ENCODE measurements at regions not wholly inside any gene's neighbourhood (a gene's known extent, or its start where the extent isn't known, plus 50 kb on each side); places are given as distances from the start of the nearest gene placed in this dataset.
A peak's percentile ranks its signal among the peaks of the same experiment; 100 is the strongest.

- no peak overlapping the region for H3K9ac ChIP-seq (ENCODE audit: low read depth, low read length, poor library complexity)
- no peak overlapping the region for H2BK5ac ChIP-seq (ENCODE audit: low read length)
- no peaks in the 10 kb centered on the region for H3K27me3 ChIP-seq (ENCODE audit: control insufficient read depth in 3 of 3, insufficient read depth in 3 of 3, low read depth in 1 of 3, low read length in 3 of 3)
- H3K18ac ChIP-seq (ENCODE audit: low read length), result no peak overlapping the region
- H2AK5ac ChIP-seq (ENCODE audit: low read depth, low read length), result no peak overlapping the region
- H3K23ac ChIP-seq (ENCODE audit: low read depth, low read length, poor library complexity), result no peak overlapping the region
- no peak overlapping the region for H3K4ac ChIP-seq (ENCODE audit: low read length)
- H3K4me3 ChIP-seq (ENCODE audit: low read length in 2 of 2), result no peak overlapping the region
- no peak overlapping the region for H2BK12ac ChIP-seq (ENCODE audit: low read length)
- H3K4me2 ChIP-seq (ENCODE audit: insufficient read depth, low read length, poor library complexity, severe bottlenecking), result no peak overlapping the region
- no peaks in the 10 kb centered on the region for H3K36me3 ChIP-seq (replicated peaks in 1 of 2; ENCODE audit: control insufficient read depth in 2 of 2, insufficient read depth in 2 of 2, low read length in 2 of 2)
- H3K4me1 ChIP-seq (ENCODE audit: control insufficient read depth in 2 of 2, insufficient read depth in 1 of 2, low read depth in 1 of 2, low read length in 2 of 2), result peaks cover 2 to 8% of the 10 kb centered on the region in 2 donors
- H3K14ac ChIP-seq (ENCODE audit: low read length), result no peak overlapping the region
- H2BK120ac ChIP-seq (ENCODE audit: low read depth, low read length), result no peak overlapping the region
- no peak overlapping the region for H4K8ac ChIP-seq (ENCODE audit: low read depth, low read length)
- H2BK15ac ChIP-seq (ENCODE audit: low read length), result no peak overlapping the region
- H4K91ac ChIP-seq (ENCODE audit: low read depth, low read length, poor library complexity), result no peak overlapping the region
- WGBS, 2 donors (ENCODE audit: extremely low coverage in 2 of 2, insufficient read length in 2 of 2, insufficient replicate concordance in 1 of 2), result no CpG with 5 or more reads among the region's 1 CpG
- H3K9me3 ChIP-seq (replicated peaks in 1 of 2; ENCODE audit: control insufficient read depth in 2 of 2, insufficient read depth in 1 of 2, low read depth in 1 of 2, low read length in 2 of 2), result peaks cover 0 to 3% of the 10 kb centered on the region in 2 donors
- DNase-seq (ENCODE audit: low spot score), result no peak
- H2AFZ ChIP-seq (ENCODE audit: low read length), result peak overlapping the region; percentile 85
- H3K27ac ChIP-seq (replicated peaks; ENCODE audit: low read length), result peak overlapping the region; percentile 0
- H3K79me1 ChIP-seq (ENCODE audit: low read depth, low read length), result no peaks in the 10 kb centered on the region
Observed at GRCh38 chr2:38224821-38225437, 149.0 kb upstream of the CYP1B1 start.

GRCh38 chr2:38224181-38224580, 148.2 kb upstream of the CYP1B1 start:
- H2AFZ ChIP-seq (ENCODE audit: low read length), result no peak overlapping the region
- H3K36me3 ChIP-seq (replicated peaks in 1 of 2; ENCODE audit: control insufficient read depth in 2 of 2, insufficient read depth in 2 of 2, low read length in 2 of 2), result no peaks in the 10 kb centered on the region
- WGBS, 2 donors (ENCODE audit: extremely low coverage in 2 of 2, insufficient read length in 2 of 2, insufficient replicate concordance in 1 of 2), result no CpG with 5 or more reads among the region's 2 CpGs
- no peaks in the 10 kb centered on the region for H3K79me1 ChIP-seq (ENCODE audit: low read depth, low read length)
- no peak overlapping the region for H3K4me3 ChIP-seq (ENCODE audit: low read length in 2 of 2)
- H3K9ac ChIP-seq (ENCODE audit: low read depth, low read length, poor library complexity), result no peak overlapping the region
- H3K4ac ChIP-seq (ENCODE audit: low read length), result no peak overlapping the region
- H4K91ac ChIP-seq (ENCODE audit: low read depth, low read length, poor library complexity), result no peak overlapping the region
- H2BK12ac ChIP-seq (ENCODE audit: low read length), result no peak overlapping the region
- H3K23ac ChIP-seq (ENCODE audit: low read depth, low read length, poor library complexity), result no peak overlapping the region
- no peak overlapping the region for H2AK5ac ChIP-seq (ENCODE audit: low read depth, low read length)
- DNase-seq (ENCODE audit: low spot score), result no peak
- H3K14ac ChIP-seq (ENCODE audit: low read length), result no peak overlapping the region
- H2BK5ac ChIP-seq (ENCODE audit: low read length), result no peak overlapping the region
- no peak overlapping the region for H3K27ac ChIP-seq (replicated peaks; ENCODE audit: low read length)
- H3K4me2 ChIP-seq (ENCODE audit: insufficient read depth, low read length, poor library complexity, severe bottlenecking), result no peak overlapping the region
- no peak overlapping the region for H4K8ac ChIP-seq (ENCODE audit: low read depth, low read length)
- H3K4me1 ChIP-seq (ENCODE audit: control insufficient read depth in 2 of 2, insufficient read depth in 1 of 2, low read depth in 1 of 2, low read length in 2 of 2), result peaks cover 2 to 8% of the 10 kb centered on the region in 2 donors
- peaks cover 0 to 3% of the 10 kb centered on the region in 2 donors for H3K9me3 ChIP-seq (replicated peaks in 1 of 2; ENCODE audit: control insufficient read depth in 2 of 2, insufficient read depth in 1 of 2, low read depth in 1 of 2, low read length in 2 of 2)
- no peak overlapping the region for H2BK120ac ChIP-seq (ENCODE audit: low read depth, low read length)
- H3K27me3 ChIP-seq (ENCODE audit: control insufficient read depth in 3 of 3, insufficient read depth in 3 of 3, low read depth in 1 of 3, low read length in 3 of 3), result no peaks in the 10 kb centered on the region
- no peak overlapping the region for H3K18ac ChIP-seq (ENCODE audit: low read length)
- H2BK15ac ChIP-seq (ENCODE audit: low read length), result no peak overlapping the region

- H3K27ac ChIP-seq (replicated peaks; ENCODE audit: low read length), result no peak overlapping the region
- H3K4me1 ChIP-seq (ENCODE audit: control insufficient read depth in 2 of 2, insufficient read depth in 1 of 2, low read depth in 1 of 2, low read length in 2 of 2), result peaks cover 2 to 14% of the 10 kb centered on the region in 2 donors
- H3K9me3 ChIP-seq (replicated peaks in 1 of 2; ENCODE audit: control insufficient read depth in 2 of 2, insufficient read depth in 1 of 2, low read depth in 1 of 2, low read length in 2 of 2), result peaks cover 0 to 3% of the 10 kb centered on the region in 2 donors
- H3K9ac ChIP-seq (ENCODE audit: low read depth, low read length, poor library complexity), result no peak overlapping the region
- H2BK12ac ChIP-seq (ENCODE audit: low read length), result no peak overlapping the region
- H3K79me1 ChIP-seq (ENCODE audit: low read depth, low read length), result no peaks in the 10 kb centered on the region
- no peak overlapping the region for H4K91ac ChIP-seq (ENCODE audit: low read depth, low read length, poor library complexity)
- no peak overlapping the region for H3K4ac ChIP-seq (ENCODE audit: low read length)
- no peaks in the 10 kb centered on the region for H3K27me3 ChIP-seq (ENCODE audit: control insufficient read depth in 3 of 3, insufficient read depth in 3 of 3, low read depth in 1 of 3, low read length in 3 of 3)
- no peak overlapping the region for H3K18ac ChIP-seq (ENCODE audit: low read length)
- WGBS, 2 donors (ENCODE audit: extremely low coverage in 2 of 2, insufficient read length in 2 of 2, insufficient replicate concordance in 1 of 2), result no CpG with 5 or more reads among the region's 4 CpGs
- H4K8ac ChIP-seq (ENCODE audit: low read depth, low read length), result no peak overlapping the region
- H2BK120ac ChIP-seq (ENCODE audit: low read depth, low read length), result no peak overlapping the region
- DNase-seq (ENCODE audit: low spot score), result no peak
- H3K36me3 ChIP-seq (replicated peaks in 1 of 2; ENCODE audit: control insufficient read depth in 2 of 2, insufficient read depth in 2 of 2, low read length in 2 of 2), result no peaks in the 10 kb centered on the region
- no peak overlapping the region for H2AFZ ChIP-seq (ENCODE audit: low read length)
- H2BK15ac ChIP-seq (ENCODE audit: low read length), result no peak overlapping the region
- no peak overlapping the region for H3K23ac ChIP-seq (ENCODE audit: low read depth, low read length, poor library complexity)
- H3K4me3 ChIP-seq (ENCODE audit: low read length in 2 of 2), result no peak overlapping the region
- H2AK5ac ChIP-seq (ENCODE audit: low read depth, low read length), result no peak overlapping the region
- no peak overlapping the region for H3K14ac ChIP-seq (ENCODE audit: low read length)
- no peak overlapping the region for H2BK5ac ChIP-seq (ENCODE audit: low read length)
- H3K4me2 ChIP-seq (ENCODE audit: insufficient read depth, low read length, poor library complexity, severe bottlenecking), result no peak overlapping the region
Observed at GRCh38 chr2:38223256-38223655, 147.3 kb upstream of the CYP1B1 start.

- H3K9ac ChIP-seq (ENCODE audit: low read depth, low read length, poor library complexity), result no peak overlapping the region
- H2BK12ac ChIP-seq (ENCODE audit: low read length), result no peak overlapping the region
- no peak overlapping the region for H3K4ac ChIP-seq (ENCODE audit: low read length)
- H3K9me3 ChIP-seq (replicated peaks in 1 of 2; ENCODE audit: control insufficient read depth in 2 of 2, insufficient read depth in 1 of 2, low read depth in 1 of 2, low read length in 2 of 2), result peaks cover 0 to 3% of the 10 kb centered on the region in 2 donors
- H3K27ac ChIP-seq (replicated peaks; ENCODE audit: low read length), result no peak overlapping the region
- no peak overlapping the region for H2BK15ac ChIP-seq (ENCODE audit: low read length)
- no peak overlapping the region for H3K4me3 ChIP-seq (ENCODE audit: low read length in 2 of 2)
- H2BK5ac ChIP-seq (ENCODE audit: low read length), result no peak overlapping the region
- no peaks in the 10 kb centered on the region for H3K36me3 ChIP-seq (replicated peaks in 1 of 2; ENCODE audit: control insufficient read depth in 2 of 2, insufficient read depth in 2 of 2, low read length in 2 of 2)
- H3K14ac ChIP-seq (ENCODE audit: low read length), result no peak overlapping the region
- H4K8ac ChIP-seq (ENCODE audit: low read depth, low read length), result no peak overlapping the region
- H3K18ac ChIP-seq (ENCODE audit: low read length), result no peak overlapping the region
- H4K91ac ChIP-seq (ENCODE audit: low read depth, low read length, poor library complexity), result no peak overlapping the region
- no peaks in the 10 kb centered on the region for H3K79me1 ChIP-seq (ENCODE audit: low read depth, low read length)
- H3K4me1 ChIP-seq (ENCODE audit: control insufficient read depth in 2 of 2, insufficient read depth in 1 of 2, low read depth in 1 of 2, low read length in 2 of 2), result peaks cover 2 to 14% of the 10 kb centered on the region in 2 donors
- H2BK120ac ChIP-seq (ENCODE audit: low read depth, low read length), result no peak overlapping the region
- no peak overlapping the region for H3K23ac ChIP-seq (ENCODE audit: low read depth, low read length, poor library complexity)
- DNase-seq (ENCODE audit: low spot score), result no peak
- no peak overlapping the region for H3K4me2 ChIP-seq (ENCODE audit: insufficient read depth, low read length, poor library complexity, severe bottlenecking)
- no peaks in the 10 kb centered on the region for H3K27me3 ChIP-seq (ENCODE audit: control insufficient read depth in 3 of 3, insufficient read depth in 3 of 3, low read depth in 1 of 3, low read length in 3 of 3)
- no CpG with 5 or more reads among the region's 3 CpGs for WGBS, 2 donors (ENCODE audit: extremely low coverage in 2 of 2, insufficient read length in 2 of 2, insufficient replicate concordance in 1 of 2)
- H2AFZ ChIP-seq (ENCODE audit: low read length), result no peak overlapping the region
- H2AK5ac ChIP-seq (ENCODE audit: low read depth, low read length), result no peak overlapping the region
Observed at GRCh38 chr2:38220164-38220563, 144.2 kb upstream of the CYP1B1 start.

Measured in neuronal stem cell (in vitro differentiated cells).